DMS79 (cell line): ENCODE measurements at regions not wholly inside any gene's neighbourhood (a gene's known extent, or its start where the extent isn't known, plus 50 kb on each side); places are given as distances from the start of the nearest gene placed in this dataset.

Experiments
- DNase-seq: peaks from one replicate; lab custom pipeline; 2025; lab: John Stamatoyannopoulos, UW

GRCh38 chr12:107891967-107892366 lies 117.5 kb downstream of the ASCL4 start:
- no peak for DNase-seq

DNA sequence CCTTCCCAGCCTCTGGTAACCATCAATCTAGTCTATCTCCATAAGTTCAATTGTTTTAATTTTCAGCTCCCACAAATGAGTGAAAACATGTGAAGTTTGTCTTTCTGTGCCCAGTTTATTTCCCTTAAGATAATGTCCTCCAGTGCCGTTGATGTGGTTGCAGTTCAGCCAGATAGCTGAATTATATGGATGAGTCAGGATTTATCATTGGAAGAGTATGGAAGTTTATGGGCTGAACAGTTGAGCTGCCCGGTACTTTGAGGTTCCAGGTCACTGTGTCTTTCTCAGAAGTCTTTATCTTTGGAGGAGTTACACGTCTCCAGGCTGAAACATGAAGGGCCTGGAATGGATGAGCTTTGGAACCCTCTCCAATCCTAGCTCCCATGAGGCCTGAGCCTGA lies 120.1 kb downstream of the ASCL4 start:
- no peak for DNase-seq

- DNase-seq, result no peak
Observed at GRCh38 chr12:107895966-107896365, 121.5 kb downstream of the ASCL4 start.

DNA sequence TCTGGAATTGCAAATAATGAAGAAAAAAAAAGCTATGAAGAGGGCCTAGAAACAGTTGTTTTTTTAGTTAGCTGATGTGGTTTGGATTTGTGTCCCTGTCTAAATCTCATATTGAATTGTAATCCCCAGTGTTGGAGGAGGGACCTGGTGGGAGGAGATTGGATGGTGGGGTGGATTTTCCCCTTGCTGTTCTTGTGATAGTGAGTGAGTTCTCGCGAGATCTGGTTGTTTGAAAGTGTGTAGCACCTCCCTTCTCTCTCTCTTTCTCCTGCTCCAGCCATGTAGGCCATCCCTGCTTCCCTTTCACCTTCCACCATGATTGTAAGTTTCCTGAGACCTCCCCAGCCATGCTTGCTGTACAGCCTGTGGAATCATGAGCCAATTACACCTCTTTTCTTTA lies 126.1 kb downstream of the ASCL4 start:
- DNase-seq, result no peak

GRCh38 chr12:107903341-107904061 lies 129.0 kb downstream of the ASCL4 start:
- DNase-seq, result peak; percentile 62

DNA sequence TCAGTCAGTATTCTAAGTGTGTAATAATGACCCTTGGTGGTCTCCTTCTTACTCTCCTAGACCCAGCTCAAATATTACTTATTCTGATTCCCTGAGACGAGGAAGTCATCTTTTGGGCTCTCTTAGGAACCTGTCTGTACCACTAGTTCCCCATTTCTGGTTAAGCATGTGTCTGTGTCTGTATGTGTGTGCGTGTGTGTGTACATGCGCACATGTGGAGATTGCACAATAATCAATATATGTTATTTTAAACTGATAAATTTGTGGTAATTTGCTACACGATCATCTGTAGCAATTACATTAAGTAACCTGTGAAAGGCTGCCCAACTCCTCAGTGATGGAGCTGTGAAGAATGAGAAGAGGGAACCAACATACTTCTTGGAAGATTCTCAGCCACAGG lies 132.2 kb downstream of the ASCL4 start:
- no peak for DNase-seq

DNA sequence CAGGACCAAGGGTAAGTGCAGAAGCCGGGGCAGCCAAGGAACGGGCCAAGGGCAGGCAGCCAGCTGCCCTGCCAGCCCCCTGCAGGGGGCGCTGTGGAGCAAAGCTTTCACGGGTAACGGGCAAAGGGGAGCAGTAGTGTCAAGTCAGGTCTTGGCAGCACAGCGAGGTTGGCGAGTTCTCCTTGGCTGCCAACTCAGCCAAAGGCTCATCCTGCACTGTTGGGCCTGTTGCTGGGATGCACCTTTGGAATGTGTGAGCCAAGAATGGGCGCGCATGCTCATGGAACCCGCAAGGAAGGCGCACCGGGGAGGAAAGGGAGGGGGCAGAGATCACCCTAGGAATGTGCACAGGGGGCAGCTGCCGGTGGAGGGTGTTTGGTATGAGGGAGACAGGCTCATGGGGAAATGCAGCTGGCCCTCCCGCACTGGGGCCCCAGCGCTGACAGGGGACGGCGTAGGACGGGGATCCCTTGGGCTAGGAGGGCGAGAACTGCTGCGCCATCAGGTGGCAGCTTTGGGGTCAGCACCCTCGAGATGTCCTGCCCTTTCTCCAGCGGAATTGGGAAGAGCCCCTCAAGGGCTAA lies 138.0 kb downstream of the ASCL4 start:
- peak; percentile 9 for DNase-seq

DNA sequence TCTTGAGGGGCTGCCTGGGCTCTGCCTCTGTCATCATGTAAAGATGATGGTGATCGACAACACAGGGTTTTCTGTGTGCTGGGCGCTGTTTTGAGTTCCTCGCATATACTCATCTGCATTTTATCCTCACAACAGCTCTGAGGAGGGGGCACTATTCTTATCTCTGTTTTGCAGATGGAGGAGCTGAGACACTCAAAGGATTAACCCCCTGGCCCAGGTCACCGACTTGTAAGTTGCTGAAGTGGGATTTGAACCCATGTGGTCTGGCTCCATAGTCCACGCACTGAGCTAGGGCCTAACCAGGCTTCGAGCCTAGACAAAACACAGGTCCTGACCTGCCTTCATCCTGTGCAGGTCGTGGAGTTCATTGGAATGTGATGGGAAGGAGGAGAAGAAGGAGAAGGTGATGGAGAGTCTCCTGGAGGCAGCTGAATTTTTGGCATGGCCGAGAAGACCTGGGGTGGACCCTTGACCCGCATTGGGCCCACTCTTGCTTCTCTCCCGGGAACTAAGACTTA lies 140.0 kb downstream of the ASCL4 start:
- DNase-seq, result no peak

- peak; percentile 10 for DNase-seq
Observed at GRCh38 chr12:107917912-107918800, 143.7 kb downstream of the ASCL4 start.

DNA sequence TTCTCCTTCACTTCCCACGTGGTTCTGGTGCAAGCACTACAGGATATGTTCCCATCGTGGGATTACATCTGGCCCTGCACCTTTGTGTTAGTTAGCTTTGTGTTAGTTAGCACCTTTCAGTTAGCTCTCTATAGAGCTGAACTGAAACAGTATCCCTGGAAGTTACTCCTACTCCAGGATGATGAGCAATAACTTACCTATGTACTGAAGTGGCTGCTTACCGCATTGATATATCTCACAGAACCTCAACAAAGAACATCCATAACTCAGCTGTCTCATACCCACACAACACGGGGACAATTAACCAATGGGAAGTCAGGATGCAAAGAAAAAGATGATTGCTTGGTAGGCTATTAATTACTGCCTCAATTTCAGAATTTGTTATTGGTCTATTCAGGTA lies 146.6 kb downstream of the ASCL4 start:
- no peak for DNase-seq

- no peak for DNase-seq
Observed at GRCh38 chr12:107925125-107925524, 150.6 kb downstream of the ASCL4 start.

GRCh38 chr12:107929436-107929835 lies 154.9 kb downstream of the ASCL4 start:
- no peak for DNase-seq

GRCh38 chr12:107931761-107932160 lies 157.3 kb downstream of the ASCL4 start:
- DNase-seq, result no peak

- no peak for DNase-seq
Observed at GRCh38 chr12:107938446-107938845, 163.9 kb downstream of the ASCL4 start.

DNA sequence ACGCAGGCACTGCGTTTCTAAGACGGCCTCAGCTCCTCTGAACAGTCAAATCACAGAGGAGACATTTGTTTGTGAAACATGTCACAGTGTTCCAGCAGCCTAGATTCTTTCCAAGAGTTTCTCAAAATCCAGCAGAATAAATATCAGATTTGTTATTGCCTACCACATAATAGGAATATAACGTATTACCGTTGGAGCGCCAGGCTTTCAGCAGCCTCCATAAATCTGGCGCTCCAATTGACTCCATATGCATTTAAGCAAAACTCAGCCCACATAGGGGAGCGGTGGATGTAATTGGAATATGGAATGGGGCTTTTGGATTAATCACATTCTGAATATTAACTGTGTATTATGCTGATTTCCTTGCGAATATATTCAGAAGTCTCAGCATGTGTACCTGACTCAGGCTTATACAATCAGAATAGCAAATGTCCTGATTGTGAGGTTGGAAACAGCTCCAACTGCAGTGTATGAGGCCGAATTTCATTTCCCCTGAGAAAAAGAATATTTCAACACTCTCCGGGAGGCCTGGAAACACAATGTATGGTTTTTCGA lies 174.0 kb downstream of the ASCL4 start:
- no peak for DNase-seq

DNA sequence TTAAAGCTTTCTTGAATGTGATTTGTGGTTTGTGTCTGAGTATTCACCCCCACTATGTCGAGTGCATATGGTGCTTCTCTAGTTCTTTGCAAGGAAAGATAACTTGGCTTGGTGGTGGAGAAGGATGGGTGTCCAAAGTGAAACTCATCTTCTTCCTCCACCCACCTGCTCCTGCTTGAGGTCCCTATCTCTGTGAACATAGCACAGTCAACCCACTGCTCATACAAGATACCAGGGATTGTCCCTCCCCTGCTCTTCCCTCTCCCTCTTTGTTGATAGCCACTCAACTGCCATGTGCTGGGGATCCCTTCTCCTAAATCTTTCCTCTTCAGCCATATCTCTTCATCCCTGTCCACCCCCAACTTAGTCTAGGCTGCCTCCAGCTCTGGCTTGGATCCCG lies 176.5 kb downstream of the ASCL4 start:
- no peak for DNase-seq

GRCh38 chr12:107955966-107956643 lies 173.0 kb upstream of the WSCD2 start:
- no peak for DNase-seq

- no peak for DNase-seq
Observed at GRCh38 chr12:107957459-107957858, 171.6 kb upstream of the WSCD2 start.

DNA sequence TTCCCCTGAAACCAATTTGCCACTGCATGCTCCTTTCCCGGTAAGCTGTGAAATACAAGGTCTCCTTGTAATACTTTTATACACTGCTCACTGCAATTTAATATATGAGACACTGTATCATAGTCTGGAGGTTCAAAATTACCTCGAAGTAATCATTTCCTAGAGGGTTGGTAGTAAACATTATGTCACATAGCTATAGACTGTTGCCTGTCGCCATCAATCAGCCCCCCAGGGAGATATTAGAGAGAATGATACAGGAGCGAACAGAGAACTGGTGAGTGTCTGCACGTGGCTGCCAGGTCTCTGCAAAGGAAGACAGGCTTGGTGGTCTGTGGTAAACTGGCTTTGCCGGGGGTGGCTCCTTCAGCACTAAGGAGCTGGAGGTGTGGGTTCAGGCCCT lies 165.5 kb upstream of the WSCD2 start:
- no peak for DNase-seq

DNA sequence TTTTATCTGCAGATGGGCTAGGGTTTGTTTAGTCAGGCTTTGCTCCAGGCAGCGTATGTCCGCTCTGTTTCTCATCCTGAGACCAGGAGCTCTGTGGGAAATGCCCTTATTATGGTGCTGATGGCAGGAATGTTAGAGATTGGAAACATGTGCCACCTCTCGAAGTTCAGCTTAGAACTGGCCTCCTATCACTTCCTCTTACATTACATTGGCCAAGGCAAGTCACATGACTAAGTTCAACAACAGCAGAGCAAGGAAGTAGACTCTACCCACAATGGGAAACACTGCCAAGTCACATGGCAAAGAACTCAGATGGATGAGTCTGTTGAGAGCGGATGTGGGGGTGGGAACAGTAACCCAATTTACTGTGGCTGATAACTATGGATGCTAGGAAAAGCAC lies 161.9 kb upstream of the WSCD2 start:
- no peak for DNase-seq

DNA sequence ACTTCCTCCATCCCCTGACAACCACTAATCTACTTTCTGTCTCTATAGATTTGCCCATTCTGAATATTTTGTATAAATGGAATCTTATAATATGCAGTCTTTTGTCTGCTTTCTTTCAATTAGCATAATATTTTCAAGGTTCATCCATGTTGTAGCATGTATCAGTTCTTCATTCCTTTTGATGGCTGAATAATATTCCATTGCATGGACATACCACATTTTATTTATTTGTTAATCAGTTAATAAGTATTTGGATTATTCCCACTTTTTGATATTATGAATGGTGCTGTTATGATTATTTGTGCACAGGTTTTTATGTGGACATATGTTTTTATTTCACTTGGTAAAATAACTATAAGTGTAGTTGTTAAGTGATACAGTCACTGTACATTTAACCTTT lies 155.1 kb upstream of the WSCD2 start:
- DNase-seq, result no peak

DNA sequence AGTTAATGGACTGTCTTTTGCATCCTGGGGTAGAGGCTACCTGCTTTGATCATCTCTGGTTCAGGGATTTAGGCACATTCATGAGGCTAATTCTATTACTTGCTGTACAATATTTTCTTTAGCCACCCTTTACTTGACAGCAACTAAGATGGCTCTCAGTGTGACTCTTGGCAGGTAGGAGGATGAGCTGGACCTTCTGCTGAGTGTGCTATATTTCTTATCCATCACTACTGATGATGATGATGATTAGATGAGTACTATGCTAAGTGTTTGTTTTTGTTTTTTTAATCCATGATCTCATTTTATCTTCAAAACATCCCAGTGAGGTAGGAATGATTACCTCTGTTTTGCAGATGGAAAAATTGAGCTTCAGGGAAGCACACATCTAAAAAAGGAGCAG lies 152.8 kb upstream of the WSCD2 start:
- DNase-seq, result no peak
